ENCODE measurements at regions not wholly inside any gene's neighbourhood (a gene's known extent, or its start where the extent isn't known, plus 50 kb on each side); places are given as distances from the start of the nearest gene placed in this dataset.

GRCh38 chr5:78706825-78707224 lies 58.3 kb upstream of the LHFPL2 start:
- ATAC-seq: no peak
- no peak overlapping the region for H3K4me3 ChIP-seq (replicated peaks in 1 of 2; ENCODE audit: low read depth in 1 of 2, low read length in 2 of 2)
- no peaks in the 10 kb centered on the region for H3K36me3 ChIP-seq (ENCODE audit: control insufficient read depth in 1 of 2, insufficient read depth in 2 of 2, low read length in 2 of 2)
- TF ChIP-seq JUND (IDR thresholded peaks at IDR 0.05) (no peak), CEBPB (IDR thresholded peaks at IDR 0.05; ENCODE audit: low read depth) (no peak), POLR2AphosphoS5 (IDR thresholded peaks at IDR 0.05; ENCODE audit: low read depth, low read length) (no peak), CTCF (IDR thresholded peaks at IDR 0.05 in 2 of 3, conservative IDR thresholded peaks at IDR 0.05 in 1 of 3; ENCODE audit: borderline replicate concordance in 1 of 3, insufficient read depth in 1 of 3, low read depth in 2 of 3, low read length in 2 of 3) (no peak), ZFX (IDR thresholded peaks at IDR 0.05) (no peak), ELF1 (IDR thresholded peaks at IDR 0.05; ENCODE audit: borderline replicate concordance, low read depth) (no peak), EZH2 (IDR thresholded peaks at IDR 0.05) (no peak), EGR1 (IDR thresholded peaks at IDR 0.05; ENCODE audit: low read depth) (no peak), ATF3 (IDR thresholded peaks at IDR 0.05) (no peak), YY1 (IDR thresholded peaks at IDR 0.05; ENCODE audit: extremely low read depth, insufficient replicate concordance, low read depth, low read length) (no peak), CBX3 (IDR thresholded peaks at IDR 0.05; ENCODE audit: low read depth) (no peak), TCF7L2 (IDR thresholded peaks at IDR 0.05; ENCODE audit: borderline replicate concordance, extremely low read depth, insufficient read depth, insufficient read length) (no peak)
- H3K27ac ChIP-seq (ENCODE audit: low read depth, low read length): no peak overlapping the region
- H3K9me2 ChIP-seq (ENCODE audit: insufficient read depth): no peaks in the 10 kb centered on the region
- H3K9me3 ChIP-seq (ENCODE audit: control insufficient read depth in 1 of 2, insufficient read depth in 1 of 2, low read depth in 1 of 2, low read length in 2 of 2): no peaks in the 10 kb centered on the region
- H3K4me2 ChIP-seq (ENCODE audit: low read length): no peak overlapping the region
- H3K27me3 ChIP-seq (ENCODE audit: insufficient read depth, low read length): no peaks in the 10 kb centered on the region
- no peaks in the 10 kb centered on the region for H3K79me2 ChIP-seq (ENCODE audit: insufficient read depth, low read length)
- RAD21 ChIA-PET (ENCODE audit: low non-redundant PET in 1 of 2, low total read pairs in 2 of 2, uncharacterized antibody in 2 of 2, unreplicated experiment in 2 of 2): no interaction called here
- no TSS peak for BruUV-seq (replicated peaks)
- POLR2A ChIA-PET: interaction anchor here (0.7 kb wide), 1 partner anchor 12 kb away, joined by 3 read pairs; no protein-coding TSS in a partner anchor
- H2AFZ ChIP-seq (ENCODE audit: low read depth, low read length, poor library complexity, severe bottlenecking): no peak overlapping the region
- CTCF ChIA-PET: no interaction called here
- no peak for DNase-seq (ENCODE audit: low read depth, low spot score)
- H4K20me1 ChIP-seq (ENCODE audit: insufficient read depth): no peaks in the 10 kb centered on the region
- H3K9ac ChIP-seq (ENCODE audit: low read length): no peak overlapping the region
- intact Hi-C loops (cut with micrococcal nuclease): no loop called here
- no peaks in the 10 kb centered on the region for H3K4me1 ChIP-seq (ENCODE audit: control insufficient read depth in 1 of 2, insufficient read depth in 2 of 2, low read length in 2 of 2)

Measured in HCT116 (cell line).